HG03457 (cell line): ENCODE measurements at regions not wholly inside any gene's neighbourhood (a gene's known extent, or its start where the extent isn't known, plus 50 kb on each side); places are given as distances from the start of the nearest gene placed in this dataset.

ENCODE experiments used
- ATAC-seq: cut with Tn5 transposase; IDR thresholded peaks from one replicate; pipeline ENCODE4 v1.9.1; 2021; ENCODE audit warnings: moderate number of reproducible peaks; ENCODE audit not compliant: unreplicated experiment

- ATAC-seq: no peak
Observed at GRCh38 chr1:81582467-81582986, 218.2 kb upstream of the ADGRL2 start.

DNA sequence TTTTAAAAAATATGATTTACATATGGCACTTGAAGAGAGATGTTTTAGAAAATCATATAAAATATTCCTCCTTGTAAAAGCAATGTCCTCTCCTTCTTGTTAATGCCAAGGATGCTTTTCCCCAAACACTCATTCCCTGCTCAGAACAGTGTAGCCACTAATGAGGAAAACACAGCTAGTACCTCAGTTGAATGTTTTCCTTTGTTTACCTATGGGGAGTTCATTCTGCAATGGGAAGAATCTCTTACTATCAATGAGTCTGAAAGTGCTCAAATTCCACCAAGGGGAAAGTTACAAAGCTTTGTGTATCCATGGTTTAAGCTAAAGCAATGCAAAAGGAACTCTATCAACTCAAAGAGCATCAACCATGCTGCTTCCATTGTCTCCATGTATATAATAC lies 221.9 kb upstream of the ADGRL2 start:
- ATAC-seq: no peak

- no peak for ATAC-seq
Observed at GRCh38 chr1:81577004-81577697, 223.6 kb upstream of the ADGRL2 start.

- no peak for ATAC-seq
Observed at GRCh38 chr1:81574408-81574807, 226.3 kb upstream of the ADGRL2 start.

- ATAC-seq: no peak
Observed at GRCh38 chr1:81573458-81573857, 227.3 kb upstream of the ADGRL2 start.

- no peak for ATAC-seq
Observed at GRCh38 chr1:81571946-81572345, 228.8 kb upstream of the ADGRL2 start.

DNA sequence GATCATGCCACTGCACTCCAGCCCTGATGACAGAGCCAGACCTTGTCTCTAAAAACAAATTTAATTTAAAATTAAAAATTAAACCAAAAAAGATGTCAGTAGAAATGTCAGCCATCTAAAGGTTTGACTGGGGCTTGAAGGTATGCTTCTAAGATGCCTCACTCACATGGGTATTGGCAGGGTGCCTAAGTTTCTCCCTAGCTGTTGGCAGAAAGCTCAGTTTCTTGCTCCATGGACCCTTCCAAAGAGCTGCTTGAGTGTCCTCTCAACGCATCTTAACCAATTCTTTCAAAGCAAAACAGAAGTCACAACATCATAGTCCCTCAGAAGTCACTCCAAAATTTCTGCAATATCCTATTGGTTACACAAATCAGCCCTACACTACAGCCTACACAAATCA lies 231.0 kb upstream of the ADGRL2 start:
- ATAC-seq: no peak

- no peak for ATAC-seq
Observed at GRCh38 chr1:81563632-81564031, 237.1 kb upstream of the ADGRL2 start.

DNA sequence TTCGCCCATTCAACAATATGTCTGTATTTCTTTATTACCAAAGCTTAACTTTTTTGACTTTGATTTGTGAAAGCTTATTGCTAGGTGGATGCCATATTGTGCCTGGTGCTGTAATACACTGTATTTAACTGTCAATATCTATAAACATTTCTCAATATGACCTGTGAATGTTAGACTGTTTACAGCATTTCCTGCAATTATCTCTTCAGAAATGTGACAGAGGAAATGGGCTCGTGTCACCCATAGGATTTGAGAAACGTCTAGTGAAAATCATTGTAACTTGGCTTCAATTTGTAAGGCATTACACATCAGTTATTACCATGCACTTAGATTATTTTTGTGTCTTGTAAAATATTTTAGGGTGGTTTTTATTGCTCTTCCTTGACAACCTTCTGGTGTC lies 237.8 kb upstream of the ADGRL2 start:
- no peak for ATAC-seq

DNA sequence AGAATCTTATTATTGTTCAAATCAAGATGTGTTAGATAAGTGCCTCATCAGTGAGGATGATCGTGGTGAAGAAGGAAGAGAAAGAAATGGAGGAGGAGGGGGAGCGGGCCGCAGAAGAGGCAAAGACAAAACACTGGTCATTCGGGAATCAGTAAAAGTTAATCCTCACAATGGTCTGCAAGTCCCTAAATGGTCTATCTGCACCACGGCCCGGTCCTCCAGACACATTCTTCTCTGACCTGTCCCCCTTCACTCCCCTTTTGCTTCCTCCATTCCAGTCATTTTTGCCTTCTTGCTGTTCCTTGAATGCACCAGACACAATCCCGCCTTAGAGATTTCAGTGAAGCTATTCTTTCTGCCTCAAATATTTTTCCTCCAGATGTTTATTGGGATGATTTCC lies 240.1 kb upstream of the ADGRL2 start:
- ATAC-seq: no peak

DNA sequence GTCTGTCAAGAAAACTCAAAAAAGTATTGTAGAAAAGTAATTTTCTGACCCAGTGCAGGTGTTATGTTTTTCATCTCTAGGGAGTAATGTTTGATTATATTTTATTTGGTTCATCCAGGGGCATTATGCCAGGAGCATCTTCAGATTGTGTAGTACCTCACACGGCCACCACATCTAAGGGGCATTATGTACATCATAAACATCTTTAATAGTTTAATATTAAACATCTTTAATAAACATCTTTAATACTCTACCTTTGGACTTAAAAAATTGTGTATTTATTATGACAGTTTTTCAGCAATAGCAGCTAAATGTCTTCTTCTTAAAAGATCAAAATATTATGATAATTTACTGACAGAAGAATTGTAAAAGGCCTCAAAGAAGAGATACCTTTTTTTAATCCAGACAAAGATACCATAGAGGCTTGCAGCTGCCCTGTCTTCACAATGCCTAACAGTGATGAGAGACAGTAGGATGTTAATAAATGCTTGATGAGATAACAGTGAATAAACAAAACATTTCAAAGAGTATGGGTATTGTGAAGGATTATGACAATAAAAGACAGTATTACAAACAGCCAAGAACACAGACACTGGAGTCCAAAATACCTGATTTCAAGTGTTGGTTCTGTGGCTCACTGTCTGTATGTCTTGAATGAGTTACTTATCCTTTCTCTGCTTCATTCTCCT lies 240.9 kb upstream of the ADGRL2 start:
- ATAC-seq: no peak

DNA sequence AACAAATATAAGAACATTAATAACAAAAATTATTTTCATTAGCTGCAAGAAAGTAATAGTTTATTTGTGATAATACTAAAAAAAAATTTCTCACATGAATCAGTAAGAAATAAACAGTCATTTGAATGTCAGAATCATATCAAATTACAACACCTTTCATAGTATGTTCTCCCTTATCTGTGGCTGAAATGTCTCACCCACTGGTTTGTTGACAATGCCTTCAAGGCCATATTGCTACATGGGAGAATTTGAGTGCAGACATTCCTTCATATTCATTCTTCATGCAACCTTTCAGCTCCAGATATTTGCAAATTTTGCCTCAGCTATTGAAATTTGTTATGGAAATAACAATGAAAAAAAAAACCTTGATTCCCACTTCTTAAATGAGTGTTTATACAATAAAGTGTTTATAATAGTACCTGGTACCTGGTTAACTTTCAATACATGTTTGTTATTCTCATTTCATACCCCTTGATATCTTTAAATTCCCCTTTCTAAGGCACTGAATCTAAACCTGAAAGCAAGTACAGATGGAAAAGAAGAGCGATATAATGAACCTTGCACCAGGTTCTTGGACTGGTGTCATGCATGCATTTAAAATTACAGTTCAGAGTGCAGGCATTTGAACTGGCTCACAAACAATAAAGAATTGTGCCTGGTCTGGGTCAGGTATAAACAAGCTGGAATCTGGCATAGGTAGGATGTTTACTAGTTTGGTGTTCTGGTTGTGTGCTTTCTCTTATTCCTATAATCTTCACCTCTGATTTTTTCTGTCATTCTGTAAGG lies 242.2 kb upstream of the ADGRL2 start:
- no peak for ATAC-seq

- ATAC-seq: no peak
Observed at GRCh38 chr1:81556968-81557367, 243.8 kb upstream of the ADGRL2 start.

DNA sequence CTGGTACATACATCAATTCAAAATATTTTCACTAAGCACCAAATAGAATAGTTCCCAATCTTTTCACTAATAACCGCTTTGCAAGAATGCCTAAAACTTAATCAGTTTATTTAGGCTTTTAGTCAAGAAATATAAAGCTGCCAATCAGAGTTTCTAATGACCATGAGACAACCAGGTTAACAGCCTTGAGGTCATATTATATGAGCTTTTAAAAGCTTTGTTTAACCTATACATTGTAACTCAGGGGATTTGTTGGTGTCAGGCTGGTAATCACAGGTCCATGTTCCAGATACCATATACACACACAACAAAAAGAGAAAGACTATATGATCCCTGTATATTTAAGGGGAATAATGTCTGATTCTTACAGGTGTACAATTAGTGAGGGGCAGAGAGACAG lies 246.2 kb upstream of the ADGRL2 start:
- ATAC-seq: no peak

DNA sequence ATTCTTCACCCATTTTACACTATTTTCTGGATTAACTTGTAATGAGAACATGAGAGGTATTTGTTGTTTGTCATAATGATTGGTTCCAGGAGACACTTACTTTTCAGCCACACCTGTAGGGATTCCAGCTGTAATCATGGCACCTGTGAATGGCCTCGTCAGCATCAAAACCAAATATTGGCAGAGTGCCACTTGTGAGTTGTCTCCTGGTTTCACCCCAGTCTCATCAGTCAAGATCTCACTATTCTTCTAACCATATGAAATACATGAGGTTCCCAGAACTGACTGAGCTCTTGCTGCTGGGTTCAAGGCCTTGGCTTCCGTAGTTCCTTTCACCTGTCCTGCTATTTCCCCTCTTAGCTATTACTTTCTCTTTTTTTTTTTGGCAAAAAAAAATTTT lies 246.6 kb upstream of the ADGRL2 start:
- ATAC-seq: no peak

- no peak for ATAC-seq
Observed at GRCh38 chr1:81553503-81553902, 247.2 kb upstream of the ADGRL2 start.

DNA sequence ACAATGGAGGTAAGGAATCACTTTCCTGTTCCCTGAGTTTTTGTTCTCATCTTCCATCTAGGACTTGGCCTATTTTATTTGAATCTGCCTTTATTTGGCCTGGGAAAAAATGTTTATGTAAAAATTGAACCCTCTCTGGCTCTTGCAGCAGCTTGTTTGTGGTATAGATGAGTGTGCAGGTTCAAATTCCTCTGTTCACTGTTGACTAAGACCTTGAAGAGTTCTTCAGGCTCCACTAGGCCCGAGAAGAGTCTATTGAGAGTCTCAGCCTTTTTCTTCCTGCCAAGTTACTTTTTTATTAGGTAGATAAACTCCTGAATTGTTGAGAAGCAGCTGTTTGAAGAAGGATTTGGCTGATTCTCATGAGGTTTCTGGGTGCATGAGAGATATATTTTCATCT lies 248.8 kb upstream of the ADGRL2 start:
- ATAC-seq: no peak

- ATAC-seq: no peak
Observed at GRCh38 chr1:81550753-81551152, 250.0 kb upstream of the ADGRL2 start.

DNA sequence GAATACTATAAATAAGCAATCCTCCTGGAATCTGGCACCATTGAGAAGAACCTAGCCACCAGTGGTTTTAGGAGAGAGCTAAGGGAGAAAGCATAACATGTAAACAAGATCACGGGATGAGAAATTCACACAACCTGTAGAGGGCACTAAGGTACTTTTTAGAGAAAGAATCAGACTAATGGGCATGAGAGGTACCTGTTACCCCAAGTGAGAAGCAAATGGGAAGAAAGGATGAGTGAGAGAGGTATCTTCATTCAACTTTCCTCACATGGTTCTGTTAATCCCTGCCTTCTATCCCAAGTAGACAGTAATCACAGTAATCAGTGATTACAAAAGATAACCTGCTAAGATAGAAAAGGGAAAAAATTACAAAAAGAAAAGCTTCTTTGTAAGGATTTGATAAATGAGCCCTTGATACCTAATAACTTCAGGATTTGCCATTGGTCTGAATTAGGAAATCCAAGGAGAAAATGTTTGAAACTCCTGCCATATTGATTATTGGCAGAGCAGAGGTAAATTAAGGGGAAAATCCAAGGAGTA lies 251.1 kb upstream of the ADGRL2 start:
- ATAC-seq: peak; percentile 44

GRCh38 chr1:81548918-81549587 lies 251.7 kb upstream of the ADGRL2 start:
- peak; percentile 53 for ATAC-seq

GRCh38 chr1:81547912-81548303 lies 252.8 kb upstream of the ADGRL2 start:
- peak; percentile 68 for ATAC-seq
